Neuronal stem cell (in vitro differentiated cells): ENCODE measurements at regions not wholly inside any gene's neighbourhood (a gene's known extent, or its start where the extent isn't known, plus 50 kb on each side); places are given as distances from the start of the nearest gene placed in this dataset.

Experiments
- DNase-seq: peaks from one replicate; pipeline ENCODE4 v3.0.0-alpha.2; 2013; ENCODE audit warnings: low spot score
- H2AFZ ChIP-seq: one replicate; pipeline ENCODE4 v1.6.1; 2013; ENCODE audit warnings: mild to moderate bottlenecking, low read length, inconsistent platforms
- H2AK5ac ChIP-seq: 2 replicates; pipeline ENCODE4 v1.6.1; 2013; ENCODE audit warnings: low read depth, mild to moderate bottlenecking, inconsistent platforms, low read length, moderate library complexity, mixed read lengths
- H2BK120ac ChIP-seq: 2 replicates; pipeline ENCODE4 v1.6.1; 2013; ENCODE audit warnings: low read depth, mild to moderate bottlenecking, inconsistent platforms, low read length, moderate library complexity, mixed read lengths
- H2BK12ac ChIP-seq: one replicate; pipeline ENCODE4 v1.6.1; 2013; ENCODE audit warnings: low read length, inconsistent platforms
- H2BK15ac ChIP-seq: 2 replicates; pipeline ENCODE4 v1.6.1; 2013; ENCODE audit warnings: mild to moderate bottlenecking, low read length, inconsistent platforms, mixed read lengths
- H2BK5ac ChIP-seq: one replicate; pipeline ENCODE4 v1.6.1; 2013; ENCODE audit warnings: inconsistent platforms, mild to moderate bottlenecking, low read length, moderate library complexity
- H3K14ac ChIP-seq: one replicate; pipeline ENCODE4 v1.6.1; 2013; ENCODE audit warnings: low read length, inconsistent platforms
- H3K18ac ChIP-seq: 2 replicates; pipeline ENCODE4 v1.6.1; 2013; ENCODE audit warnings: low read length, inconsistent platforms
- H3K23ac ChIP-seq: 2 replicates; pipeline ENCODE4 v1.6.1; 2013; ENCODE audit warnings: low read depth, mild to moderate bottlenecking, mixed read lengths, low read length, inconsistent platforms; ENCODE audit not compliant: poor library complexity
- H3K27ac ChIP-seq: replicated peaks from 3 replicates; pipeline ENCODE4 v1.5.1; 2013; ENCODE audit warnings: low read length, inconsistent platforms
- H3K27me3 ChIP-seq, 3 experiments: 2 replicates each; pipeline ENCODE4 v1.6.1; 2013; ENCODE audit warnings: low read length in 3 of 3, mild to moderate bottlenecking in 2 of 3, inconsistent platforms in 1 of 3, low read depth in 1 of 3, mixed read lengths in 1 of 3, moderate library complexity in 1 of 3; ENCODE audit not compliant: control insufficient read depth in 3 of 3, insufficient read depth in 3 of 3
- H3K36me3 ChIP-seq, 2 donors: replicated peaks in 1 of 2; 2 replicates each; pipeline ENCODE4 v1.6.1; 2013; ENCODE audit warnings: low read length in 2 of 2; ENCODE audit not compliant: control insufficient read depth in 2 of 2, insufficient read depth in 2 of 2
- H3K4ac ChIP-seq: 2 replicates; pipeline ENCODE4 v1.6.1; 2013; ENCODE audit warnings: inconsistent platforms, mild to moderate bottlenecking, low read length, moderate library complexity
- H3K4me1 ChIP-seq, 2 donors: 1 replicate in 1 of 2; 2 replicates in 1 of 2; pipeline ENCODE4 v1.6.1; 2013; ENCODE audit warnings: low read length in 2 of 2, low read depth in 1 of 2; ENCODE audit not compliant: control insufficient read depth in 2 of 2, insufficient read depth in 1 of 2
- H3K4me2 ChIP-seq: one replicate; pipeline ENCODE4 v1.6.1; 2013; ENCODE audit warnings: mild to moderate bottlenecking, low read length, inconsistent platforms; ENCODE audit not compliant: insufficient read depth, poor library complexity, severe bottlenecking
- H3K4me3 ChIP-seq, 2 donors: 2 replicates each; pipeline ENCODE4 v1.5.1; 2013; ENCODE audit warnings: low read length in 2 of 2, mild to moderate bottlenecking in 2 of 2, inconsistent platforms in 1 of 2, moderate library complexity in 1 of 2
- H3K79me1 ChIP-seq: one replicate; pipeline ENCODE4 v1.6.1; 2013; ENCODE audit warnings: low read depth, mild to moderate bottlenecking, inconsistent platforms, low read length, moderate library complexity
- H3K9ac ChIP-seq: one replicate; pipeline ENCODE4 v1.6.1; 2013; ENCODE audit warnings: mild to moderate bottlenecking, low read depth, low read length, inconsistent platforms; ENCODE audit not compliant: poor library complexity
- H3K9me3 ChIP-seq, 2 donors: replicated peaks in 1 of 2; 2 replicates each; pipeline versions ENCODE3 to v1.6.1; 2013; ENCODE audit warnings: low read length in 2 of 2, mild to moderate bottlenecking in 2 of 2, inconsistent platforms in 1 of 2, low read depth in 1 of 2, mixed read lengths in 1 of 2, moderate library complexity in 1 of 2; ENCODE audit not compliant: control insufficient read depth in 2 of 2, insufficient read depth in 1 of 2
- H4K8ac ChIP-seq: one replicate; pipeline ENCODE4 v1.6.1; 2013; ENCODE audit warnings: low read depth, mild to moderate bottlenecking, inconsistent platforms, low read length, moderate library complexity
- H4K91ac ChIP-seq: one replicate; pipeline ENCODE4 v1.6.1; 2013; ENCODE audit warnings: low read length, low read depth, mild to moderate bottlenecking, inconsistent platforms; ENCODE audit not compliant: poor library complexity
- WGBS, 2 donors: extraction: QIAGEN DNeasy Blood & Tissue Kit; methylation state at CpG; one replicate each; pipeline ENCODE4 v1.1.7; 2013; ENCODE audit warnings: missing lambda C conversion rate in 2 of 2, mixed read lengths in 1 of 2; ENCODE audit not compliant: insufficient read length in 2 of 2, insufficient replicate concordance in 1 of 2; ENCODE audit errors: extremely low coverage in 2 of 2; 5-methylcytosine and 5-hydroxymethylcytosine counted together

GRCh38 chr2:66202586-66202985 lies 232.3 kb upstream of the MEIS1 start:
- Histone ChIP-seq H2BK15ac (no peak overlapping the region), H2BK12ac (no peak overlapping the region), H3K27me3 (no peaks in the 10 kb centered on the region), H3K27ac (no peak overlapping the region), H4K8ac (no peak overlapping the region), H3K4me2 (no peak overlapping the region), H2BK120ac (no peak overlapping the region), H3K9ac (no peak overlapping the region), H3K14ac (no peak overlapping the region), H2AFZ (no peak overlapping the region), H3K36me3 (no peaks in the 10 kb centered on the region), H2BK5ac (no peak overlapping the region), H3K4me3 (no peak overlapping the region), H3K18ac (no peak overlapping the region), H3K79me1 (no peaks in the 10 kb centered on the region), H3K9me3 (no peaks in the 10 kb centered on the region), H3K4me1 (no peaks in the 10 kb centered on the region), H2AK5ac (no peak overlapping the region), H3K23ac (no peak overlapping the region), H4K91ac (no peak overlapping the region), H3K4ac (no peak overlapping the region)
- no peak for DNase-seq
- no CpG with 5 or more reads among the region's 2 CpGs for WGBS, 2 donors

GRCh38 chr2:66201242-66201641 lies 233.7 kb upstream of the MEIS1 start:
- no peak overlapping the region for H2BK12ac ChIP-seq
- H2BK5ac ChIP-seq = no peak overlapping the region
- no peak overlapping the region for H3K23ac ChIP-seq
- no peak overlapping the region for H4K91ac ChIP-seq
- DNase-seq = no peak
- no peak overlapping the region for H3K14ac ChIP-seq
- H3K9me3 ChIP-seq = no peaks in the 10 kb centered on the region
- H2BK120ac ChIP-seq = no peak overlapping the region
- no peak overlapping the region for H3K27ac ChIP-seq
- no peaks in the 10 kb centered on the region for H3K4me1 ChIP-seq
- no peak overlapping the region for H3K4ac ChIP-seq
- H4K8ac ChIP-seq = no peak overlapping the region
- no peaks in the 10 kb centered on the region for H3K36me3 ChIP-seq
- H3K27me3 ChIP-seq = no peaks in the 10 kb centered on the region
- no peak overlapping the region for H2AFZ ChIP-seq
- H2BK15ac ChIP-seq = no peak overlapping the region
- no peak overlapping the region for H3K4me3 ChIP-seq
- H3K18ac ChIP-seq = no peak overlapping the region
- no peak overlapping the region for H3K9ac ChIP-seq
- no peak overlapping the region for H2AK5ac ChIP-seq
- WGBS, 2 donors = no CpG with 5 or more reads among the region's 2 CpGs
- no peaks in the 10 kb centered on the region for H3K79me1 ChIP-seq
- H3K4me2 ChIP-seq = no peak overlapping the region

GRCh38 chr2:66198873-66199272 lies 236.1 kb upstream of the MEIS1 start:
- H2BK12ac ChIP-seq = no peak overlapping the region
- H2BK5ac ChIP-seq = no peak overlapping the region
- H3K14ac ChIP-seq = no peak overlapping the region
- no peak overlapping the region for H2AK5ac ChIP-seq
- no peak overlapping the region for H2BK15ac ChIP-seq
- H3K9me3 ChIP-seq = no peaks in the 10 kb centered on the region
- H3K4me1 ChIP-seq = no peaks in the 10 kb centered on the region
- H3K18ac ChIP-seq = no peak overlapping the region
- H3K27me3 ChIP-seq = no peaks in the 10 kb centered on the region
- no peak overlapping the region for H3K4me3 ChIP-seq
- H2AFZ ChIP-seq = no peak overlapping the region
- H2BK120ac ChIP-seq = no peak overlapping the region
- H3K79me1 ChIP-seq = no peaks in the 10 kb centered on the region
- DNase-seq = no peak
- H3K4ac ChIP-seq = no peak overlapping the region
- H3K23ac ChIP-seq = no peak overlapping the region
- H4K91ac ChIP-seq = no peak overlapping the region
- H3K9ac ChIP-seq = no peak overlapping the region
- H3K27ac ChIP-seq = no peak overlapping the region
- no peak overlapping the region for H4K8ac ChIP-seq
- H3K4me2 ChIP-seq = no peak overlapping the region
- no peaks in the 10 kb centered on the region for H3K36me3 ChIP-seq

GRCh38 chr2:66192888-66193287 lies 242.0 kb upstream of the MEIS1 start:
- H3K36me3 ChIP-seq = no peaks in the 10 kb centered on the region
- H2BK120ac ChIP-seq = no peak overlapping the region
- no peak overlapping the region for H3K4me2 ChIP-seq
- no peak overlapping the region for H2BK12ac ChIP-seq
- H3K14ac ChIP-seq = no peak overlapping the region
- no peak overlapping the region for H2BK5ac ChIP-seq
- no peaks in the 10 kb centered on the region for H3K4me1 ChIP-seq
- H2AFZ ChIP-seq = no peak overlapping the region
- no peaks in the 10 kb centered on the region for H3K9me3 ChIP-seq
- H3K9ac ChIP-seq = no peak overlapping the region
- no peak overlapping the region for H4K91ac ChIP-seq
- no peak overlapping the region for H2BK15ac ChIP-seq
- no CpG with 5 or more reads among the region's 2 CpGs for WGBS, 2 donors
- DNase-seq = no peak
- H2AK5ac ChIP-seq = no peak overlapping the region
- H4K8ac ChIP-seq = no peak overlapping the region
- H3K4ac ChIP-seq = no peak overlapping the region
- no peaks in the 10 kb centered on the region for H3K79me1 ChIP-seq
- H3K18ac ChIP-seq = no peak overlapping the region
- no peaks in the 10 kb centered on the region for H3K27me3 ChIP-seq
- no peak overlapping the region for H3K27ac ChIP-seq
- no peak overlapping the region for H3K23ac ChIP-seq
- no peak overlapping the region for H3K4me3 ChIP-seq
